GM12878 (cell line): ENCODE measurements at regions not wholly inside any gene's neighbourhood (a gene's known extent, or its start where the extent isn't known, plus 50 kb on each side); places are given as distances from the start of the nearest gene placed in this dataset.

Source experiments
- BHLHE40 ChIP-seq, 2 experiments: fragments of 450-650 bp in 1 of 2; IDR thresholded peaks; 2 replicates each; pipeline ENCODE4 v1.6.1; 2011 to 2017; ENCODE audit warnings: low read depth in 2 of 2, borderline replicate concordance in 1 of 2, improper control_type of control experiment in 1 of 2, low read length in 1 of 2, mild to moderate bottlenecking in 1 of 2
- CREM ChIP-seq: IDR thresholded peaks from 2 replicates; pipeline ENCODE4 v1.6.1; 2014; ENCODE audit warnings: antibody characterized with exemption, low read depth
- EP300 ChIP-seq, 2 experiments: fragments of 150-350 bp in 1 of 2; IDR thresholded peaks; 2 replicates each; pipeline ENCODE4 v1.6.1; 2011 to 2012; ENCODE audit warnings: low read depth in 2 of 2, low read length in 2 of 2, borderline replicate concordance in 1 of 2, improper control_type of control experiment in 1 of 2, inconsistent platforms in 1 of 2; ENCODE audit not compliant: control insufficient read depth in 1 of 2
- HCFC1 ChIP-seq: fragments of 150-350 bp; IDR thresholded peaks from 2 replicates; pipeline ENCODE4 v1.6.1; 2014; ENCODE audit warnings: low read length
- KDM1A ChIP-seq: fragments of 200-600 bp; sonication (generic); IDR thresholded peaks from 2 replicates; pipeline ENCODE4 v1.6.1; 2016; ENCODE audit warnings: borderline replicate concordance
- RAD21 ChIP-seq: IDR thresholded peaks from 2 replicates; pipeline ENCODE4 v1.6.1; 2011; ENCODE audit warnings: mild to moderate bottlenecking, low read depth, low read length, moderate library complexity; ENCODE audit not compliant: insufficient read depth
- SMC3 ChIP-seq: IDR thresholded peaks from 2 replicates; pipeline ENCODE4 v1.6.1; 2011; ENCODE audit warnings: low read length, improper control_type of control experiment, borderline replicate concordance
- YY1 ChIP-seq: IDR thresholded peaks from 2 replicates; pipeline ENCODE4 v1.6.1; 2011; ENCODE audit warnings: low read depth, mild to moderate bottlenecking, low read length
- TF ChIP-seq, protein P1 (sequence below), 3 experiments: IDR thresholded peaks in 2 of 3; conservative IDR thresholded peaks in 1 of 3; 2 replicates each; pipeline ENCODE4 v1.5.1; 2011; ENCODE audit warnings: low read depth in 3 of 3, low read length in 3 of 3, mild to moderate bottlenecking in 3 of 3, control low read depth in 2 of 3, moderate library complexity in 2 of 3, inconsistent platforms in 1 of 3, mixed read lengths in 1 of 3; ENCODE audit not compliant: control insufficient read depth in 2 of 3, insufficient read depth in 1 of 3; ENCODE audit errors: extremely low read depth in 1 of 3

DNA sequence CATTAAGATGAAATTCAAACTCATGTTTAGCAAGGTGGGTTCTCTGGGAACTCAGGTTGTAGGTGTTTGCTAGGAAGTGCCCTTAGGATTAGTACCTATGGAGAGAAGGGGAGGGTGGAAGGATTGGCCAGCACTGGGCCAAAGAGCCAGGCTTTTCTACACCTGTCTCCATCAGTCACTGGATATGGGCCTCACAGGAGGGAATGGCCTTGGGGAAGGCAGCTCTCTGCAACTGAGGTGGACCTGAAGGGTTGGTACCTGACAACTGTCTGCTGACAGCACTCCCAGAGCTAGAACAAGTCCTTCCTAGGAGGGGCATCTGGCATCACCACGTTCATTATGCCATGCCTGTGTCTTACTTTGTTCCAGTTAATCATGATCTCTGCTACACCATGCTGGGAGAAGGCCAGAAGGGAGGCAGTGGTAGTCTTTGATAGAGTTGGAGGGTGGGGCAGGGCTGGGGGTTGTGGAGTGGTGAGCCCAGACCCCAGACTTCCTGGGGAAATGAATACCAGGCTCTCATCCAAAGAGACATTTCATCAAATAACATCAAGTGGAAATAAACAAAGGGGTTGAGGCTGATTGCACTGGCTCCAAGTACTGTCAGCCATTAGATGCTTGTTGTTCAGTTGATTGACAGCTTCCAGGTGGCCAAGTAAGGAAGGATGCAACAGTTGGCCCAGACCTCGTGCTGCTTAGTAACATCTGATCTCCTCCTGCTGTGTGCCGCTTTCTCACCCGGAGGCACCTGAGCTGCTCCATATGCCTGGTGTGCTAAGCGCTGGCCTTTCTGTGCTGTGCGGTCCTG is 70.6 kb upstream of the PIK3CG start:
- TF ChIP-seq BHLHE40 (IDR thresholded peaks at IDR 0.05; ENCODE audit: borderline replicate concordance in 1 of 2, low read depth in 2 of 2, low read length in 1 of 2) (no peak), HCFC1 (no peak), RAD21 (no peak), CREM (no peak), SMC3 (no peak), YY1 (no peak), KDM1A (no peak), EP300 (IDR thresholded peaks at IDR 0.05; ENCODE audit: borderline replicate concordance in 1 of 2, control insufficient read depth in 1 of 2, low read depth in 2 of 2, low read length in 2 of 2) (no peak)
- TF ChIP-seq, protein P1, sequence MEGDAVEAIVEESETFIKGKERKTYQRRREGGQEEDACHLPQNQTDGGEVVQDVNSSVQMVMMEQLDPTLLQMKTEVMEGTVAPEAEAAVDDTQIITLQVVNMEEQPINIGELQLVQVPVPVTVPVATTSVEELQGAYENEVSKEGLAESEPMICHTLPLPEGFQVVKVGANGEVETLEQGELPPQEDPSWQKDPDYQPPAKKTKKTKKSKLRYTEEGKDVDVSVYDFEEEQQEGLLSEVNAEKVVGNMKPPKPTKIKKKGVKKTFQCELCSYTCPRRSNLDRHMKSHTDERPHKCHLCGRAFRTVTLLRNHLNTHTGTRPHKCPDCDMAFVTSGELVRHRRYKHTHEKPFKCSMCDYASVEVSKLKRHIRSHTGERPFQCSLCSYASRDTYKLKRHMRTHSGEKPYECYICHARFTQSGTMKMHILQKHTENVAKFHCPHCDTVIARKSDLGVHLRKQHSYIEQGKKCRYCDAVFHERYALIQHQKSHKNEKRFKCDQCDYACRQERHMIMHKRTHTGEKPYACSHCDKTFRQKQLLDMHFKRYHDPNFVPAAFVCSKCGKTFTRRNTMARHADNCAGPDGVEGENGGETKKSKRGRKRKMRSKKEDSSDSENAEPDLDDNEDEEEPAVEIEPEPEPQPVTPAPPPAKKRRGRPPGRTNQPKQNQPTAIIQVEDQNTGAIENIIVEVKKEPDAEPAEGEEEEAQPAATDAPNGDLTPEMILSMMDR (IDR thresholded peaks at IDR 0.05 in 2 of 3, conservative IDR thresholded peaks at IDR 0.05 in 1 of 3; ENCODE audit: control insufficient read depth in 2 of 3, extremely low read depth in 1 of 3, insufficient read depth in 1 of 3, low read depth in 3 of 3, low read length in 3 of 3), result no peak
